GM21737 (cell line): ENCODE measurements at regions not wholly inside any gene's neighbourhood (a gene's known extent, or its start where the extent isn't known, plus 50 kb on each side); places are given as distances from the start of the nearest gene placed in this dataset.
A peak's percentile ranks its signal among the peaks of the same experiment; 100 is the strongest.

ENCODE experiments used
- ATAC-seq: cut with Tn5 transposase; IDR thresholded peaks from one replicate; pipeline ENCODE4 v1.9.1; 2021; ENCODE audit warnings: mild to moderate bottlenecking, moderate library complexity; ENCODE audit not compliant: unreplicated experiment

GRCh38 chr12:127559349-127560040 lies 707.5 kb upstream of the TMEM132C start:
- ATAC-seq = peak; percentile 75

DNA sequence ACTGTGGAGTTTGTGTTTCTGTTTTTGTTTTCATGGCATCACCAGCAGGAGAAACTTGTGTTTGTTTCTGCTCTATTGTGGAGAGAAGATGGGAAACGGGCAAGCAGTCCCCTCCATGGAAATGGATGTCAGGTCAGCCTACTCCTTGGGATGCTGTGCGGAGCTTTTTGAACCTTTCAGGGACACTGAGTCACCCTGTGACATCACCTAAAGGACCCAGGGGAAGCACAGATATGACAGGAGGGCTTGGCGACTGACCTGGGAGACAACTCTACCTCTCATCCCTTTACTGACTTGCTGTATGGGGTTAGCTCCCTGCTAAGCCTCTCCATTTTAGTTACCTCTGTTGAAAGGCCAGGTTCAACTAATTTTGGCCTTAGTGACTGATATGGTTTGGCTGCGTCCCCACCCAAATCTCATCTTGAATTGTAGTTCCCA lies 706.9 kb upstream of the TMEM132C start:
- ATAC-seq = no peak

- ATAC-seq = no peak
Observed at GRCh38 chr12:127562816-127563215, 704.2 kb upstream of the TMEM132C start.

DNA sequence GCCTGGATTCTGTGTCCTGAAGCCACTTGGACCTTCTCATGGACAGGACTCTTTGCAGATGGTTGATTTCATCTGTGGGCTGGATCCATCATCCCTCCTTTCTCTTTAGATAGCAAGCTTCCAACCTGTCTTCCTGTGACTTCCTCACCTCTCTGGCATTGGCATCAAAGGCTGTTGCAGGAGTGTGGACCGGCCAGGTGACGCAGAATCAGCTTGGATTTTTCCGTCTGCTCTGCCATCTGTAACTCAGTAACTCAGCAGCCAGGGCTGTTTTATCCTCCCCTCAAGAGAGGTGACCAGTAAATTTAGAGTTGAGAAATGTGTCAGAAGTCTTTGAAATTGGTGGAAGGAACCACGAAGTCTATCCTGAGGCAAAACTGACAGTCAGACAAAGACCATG lies 701.7 kb upstream of the TMEM132C start:
- ATAC-seq = no peak

DNA sequence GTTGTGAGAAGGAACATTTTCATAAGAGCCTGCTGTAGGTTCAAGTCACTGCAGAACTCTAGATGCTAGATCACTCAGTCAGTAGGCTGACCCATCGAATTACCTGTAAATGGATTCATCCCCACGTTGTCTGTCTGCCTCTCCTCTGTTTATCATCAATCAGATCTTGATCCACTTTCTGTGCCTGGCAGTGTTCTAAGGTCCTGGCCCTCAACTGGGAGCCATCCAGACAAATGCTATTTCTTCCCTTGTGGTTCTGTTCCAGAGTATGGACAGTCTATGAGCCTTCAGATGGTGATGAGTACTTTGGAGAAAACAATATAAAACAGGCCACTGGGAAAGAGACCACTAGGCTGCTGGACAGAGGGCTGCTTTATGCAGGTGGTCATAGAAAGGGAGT lies 699.4 kb upstream of the TMEM132C start:
- ATAC-seq = no peak

DNA sequence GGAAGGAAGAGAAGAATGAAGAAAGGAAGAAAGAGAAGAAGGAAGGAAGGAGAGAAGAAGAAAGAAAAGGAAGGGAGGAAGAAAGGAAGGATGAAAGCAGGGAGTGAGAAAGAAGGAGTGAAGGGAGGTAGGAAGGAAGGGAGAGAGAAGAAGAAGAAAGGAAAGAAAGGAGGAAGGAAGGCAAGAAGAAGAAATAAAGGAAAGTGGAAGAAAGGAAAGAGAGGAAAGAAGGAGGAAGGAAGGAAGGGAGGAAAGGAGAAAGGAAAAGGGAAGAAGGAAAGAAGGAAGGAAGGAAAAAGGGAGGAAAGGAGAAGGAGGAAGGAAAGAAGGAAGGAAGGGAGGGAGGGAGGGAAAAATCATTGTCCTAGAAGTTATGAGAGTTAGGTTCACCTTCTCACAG lies 696.6 kb upstream of the TMEM132C start:
- ATAC-seq = no peak

GRCh38 chr12:127570793-127571360 lies 696.1 kb upstream of the TMEM132C start:
- no peak for ATAC-seq

DNA sequence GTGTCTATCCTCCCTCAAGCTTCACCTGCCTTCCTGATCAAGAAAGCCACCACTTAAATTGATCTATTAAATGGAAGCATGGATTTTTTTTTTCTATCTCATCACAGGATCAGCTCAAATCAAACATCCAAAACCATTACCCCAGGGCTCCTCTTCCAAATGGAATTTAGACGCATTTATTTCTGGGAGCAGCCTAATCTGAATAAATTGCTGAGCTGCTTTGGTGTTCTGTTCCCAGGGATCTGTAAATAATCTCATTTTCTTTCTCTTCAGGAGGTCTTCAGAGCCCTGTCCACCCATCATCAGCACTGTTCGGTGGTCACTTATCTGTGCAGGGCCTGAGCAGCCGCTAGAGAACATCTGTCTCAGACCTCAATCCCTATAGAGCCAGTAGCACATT lies 695.4 kb upstream of the TMEM132C start:
- ATAC-seq = no peak

- no peak for ATAC-seq
Observed at GRCh38 chr12:127579446-127579845, 687.5 kb upstream of the TMEM132C start.

- no peak for ATAC-seq
Observed at GRCh38 chr12:127582074-127582473, 684.9 kb upstream of the TMEM132C start.

- no peak for ATAC-seq
Observed at GRCh38 chr12:127583041-127583440, 683.9 kb upstream of the TMEM132C start.

DNA sequence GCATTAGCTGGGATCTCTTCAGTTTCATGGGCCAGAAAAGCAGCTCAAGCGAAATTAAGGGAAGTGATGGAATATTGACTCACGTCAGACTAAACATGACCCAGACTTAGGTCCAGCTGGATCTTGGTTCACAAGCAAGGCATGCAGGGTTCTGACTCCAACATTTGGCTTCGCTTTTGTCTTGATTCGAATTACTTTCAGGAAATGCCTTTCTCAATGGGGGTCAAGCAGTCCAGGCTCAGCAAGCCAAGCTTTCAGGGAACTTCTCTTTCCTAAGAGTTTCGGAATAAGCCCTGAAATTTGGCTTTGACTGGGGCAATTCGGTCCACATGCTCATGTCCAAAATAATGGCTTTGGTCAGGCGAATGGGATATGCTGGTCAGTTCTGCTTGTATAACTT lies 678.7 kb upstream of the TMEM132C start:
- no peak for ATAC-seq

DNA sequence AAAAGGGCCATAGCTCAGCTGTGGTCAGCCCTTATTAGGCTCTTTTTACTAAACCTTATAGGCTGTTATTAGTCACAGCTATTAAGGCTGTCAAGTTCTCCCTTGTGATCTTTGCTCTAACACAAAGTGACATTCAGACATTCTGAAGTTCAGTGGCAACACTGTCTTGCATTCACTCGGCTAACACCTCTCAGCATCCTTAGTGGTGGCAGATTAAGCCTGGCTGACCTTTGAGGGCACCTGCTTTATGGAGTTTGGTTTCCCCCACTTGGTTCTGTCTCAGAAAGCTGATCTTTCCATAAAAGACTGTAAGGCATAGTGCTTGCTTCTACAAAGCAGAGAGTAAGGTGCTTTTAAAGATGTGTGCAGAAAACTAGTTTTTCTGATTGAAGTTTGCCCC lies 677.4 kb upstream of the TMEM132C start:
- ATAC-seq = no peak

DNA sequence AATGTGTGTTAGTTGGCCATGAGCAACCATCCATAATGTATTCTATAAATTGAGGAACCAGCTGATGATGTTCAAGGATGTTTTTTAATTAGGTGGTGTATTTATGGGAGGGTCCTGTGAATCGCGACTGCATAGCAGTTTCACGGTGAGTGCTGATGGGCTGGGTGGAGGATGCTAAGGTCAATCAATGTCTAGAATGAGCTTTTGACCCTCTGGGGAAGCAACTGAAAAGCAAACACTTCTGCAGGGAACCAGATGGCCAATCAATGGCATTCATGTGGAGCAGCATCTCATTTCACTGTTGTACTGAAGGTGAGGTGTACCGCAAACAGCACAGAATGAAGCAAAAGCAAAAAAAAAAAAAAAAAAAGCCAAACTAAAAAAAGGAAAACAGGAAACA lies 676.1 kb upstream of the TMEM132C start:
- no peak for ATAC-seq

DNA sequence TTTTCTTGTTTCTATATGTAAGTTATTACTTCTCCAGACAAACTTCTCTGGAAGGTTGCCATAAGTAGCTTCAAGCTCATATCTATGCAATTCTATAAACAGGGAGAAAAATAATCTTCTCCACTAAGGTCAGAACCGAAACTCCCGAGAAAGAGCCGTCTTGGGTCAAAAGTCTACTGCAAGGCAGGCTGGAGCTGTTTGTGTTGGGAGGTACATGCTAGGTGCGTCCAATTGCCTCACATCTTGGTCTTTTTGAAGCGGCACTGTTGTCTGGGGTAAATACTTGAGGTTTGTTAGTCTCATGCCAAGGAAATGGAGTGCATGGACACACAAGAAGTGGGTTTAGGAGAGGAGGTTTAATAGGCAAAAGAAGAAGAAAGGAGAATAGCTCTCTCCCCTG lies 674.7 kb upstream of the TMEM132C start:
- no peak for ATAC-seq

DNA sequence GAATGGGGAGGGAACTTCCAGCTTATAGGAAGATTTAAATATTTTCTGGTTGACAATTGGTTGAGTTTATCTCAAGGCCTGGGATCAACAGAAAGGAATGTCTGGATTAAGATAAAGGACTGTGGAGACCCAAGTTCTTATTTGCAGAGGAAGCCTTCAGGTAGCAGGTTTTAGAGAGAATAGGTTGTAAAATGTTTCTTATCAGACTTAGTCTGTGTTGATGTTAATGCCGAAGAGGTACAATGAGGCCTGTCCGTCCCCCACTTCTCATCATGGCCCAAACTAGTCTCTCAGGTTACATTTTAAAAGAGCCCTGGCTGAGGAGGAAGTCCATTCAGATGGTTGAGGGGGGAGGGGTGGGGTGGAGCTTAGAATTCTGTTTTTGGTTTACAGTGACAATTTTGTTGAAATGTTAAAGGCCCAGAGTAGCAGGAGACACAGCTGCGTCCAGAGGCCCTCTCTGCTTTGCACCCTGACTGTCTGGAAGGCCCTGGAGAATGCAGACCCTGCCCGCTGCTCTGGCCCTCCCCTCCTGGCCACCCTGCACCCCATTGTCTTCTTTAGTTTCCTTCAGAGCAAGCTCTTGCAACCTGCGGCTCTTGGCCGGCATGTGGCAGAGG lies 672.5 kb upstream of the TMEM132C start:
- ATAC-seq = no peak

DNA sequence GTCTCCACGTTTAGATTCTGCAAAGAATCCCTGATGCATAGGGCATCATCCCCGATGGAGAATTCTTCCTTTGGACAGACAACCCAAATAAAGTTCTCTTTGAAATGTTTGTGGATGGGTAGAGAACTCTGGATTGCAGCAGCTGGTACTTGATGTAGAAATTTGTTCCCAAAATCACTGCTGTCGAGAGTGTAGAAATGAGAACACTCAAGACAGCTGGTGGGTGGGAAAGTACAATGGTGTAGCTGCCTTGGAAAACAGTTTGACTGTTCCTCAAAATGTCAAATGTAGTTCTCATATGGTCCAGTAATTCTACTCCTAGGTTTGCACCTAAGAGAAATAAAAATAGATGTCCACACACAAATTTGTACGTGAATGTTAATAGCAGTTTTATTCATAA lies 671.5 kb upstream of the TMEM132C start:
- ATAC-seq = no peak

DNA sequence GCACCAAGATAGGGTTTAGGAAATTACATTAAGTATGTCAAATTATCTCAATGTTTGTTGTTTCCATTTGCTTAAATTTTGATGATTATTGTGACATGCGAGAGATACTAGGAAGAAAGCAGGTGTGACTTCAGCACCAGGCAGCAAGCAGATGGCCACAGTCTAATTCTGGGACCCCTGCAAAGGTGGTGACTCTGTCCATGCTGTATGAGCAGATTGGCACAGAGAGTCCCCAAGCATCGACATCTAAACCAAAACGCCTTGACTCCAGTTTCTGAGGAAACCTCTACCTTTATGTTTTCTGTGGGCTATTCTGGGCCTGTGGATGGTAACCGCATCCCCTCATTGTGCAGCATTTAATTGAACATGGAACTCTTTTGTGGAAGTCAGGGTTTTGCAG lies 670.1 kb upstream of the TMEM132C start:
- ATAC-seq = no peak

DNA sequence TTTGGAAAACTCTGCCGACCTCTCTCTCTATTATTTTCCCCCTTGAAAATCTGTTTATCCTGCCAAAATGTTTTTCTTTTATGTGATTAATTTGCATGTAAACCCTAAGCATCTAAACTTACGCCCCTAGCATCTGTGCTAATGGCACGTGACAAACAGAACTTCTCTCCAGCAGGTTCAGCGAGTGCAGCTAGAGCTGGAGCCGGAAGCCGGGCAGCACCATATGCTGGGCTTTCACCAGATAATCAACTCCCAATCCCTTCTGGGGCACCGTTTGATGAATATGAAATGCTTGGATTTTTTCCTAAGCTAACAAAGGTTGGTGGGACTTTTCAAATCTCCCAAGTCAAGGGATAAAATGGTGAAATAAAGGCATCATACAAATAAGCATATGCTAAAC lies 667.5 kb upstream of the TMEM132C start:
- ATAC-seq = no peak

- ATAC-seq = no peak
Observed at GRCh38 chr12:127600211-127600610, 666.8 kb upstream of the TMEM132C start.

DNA sequence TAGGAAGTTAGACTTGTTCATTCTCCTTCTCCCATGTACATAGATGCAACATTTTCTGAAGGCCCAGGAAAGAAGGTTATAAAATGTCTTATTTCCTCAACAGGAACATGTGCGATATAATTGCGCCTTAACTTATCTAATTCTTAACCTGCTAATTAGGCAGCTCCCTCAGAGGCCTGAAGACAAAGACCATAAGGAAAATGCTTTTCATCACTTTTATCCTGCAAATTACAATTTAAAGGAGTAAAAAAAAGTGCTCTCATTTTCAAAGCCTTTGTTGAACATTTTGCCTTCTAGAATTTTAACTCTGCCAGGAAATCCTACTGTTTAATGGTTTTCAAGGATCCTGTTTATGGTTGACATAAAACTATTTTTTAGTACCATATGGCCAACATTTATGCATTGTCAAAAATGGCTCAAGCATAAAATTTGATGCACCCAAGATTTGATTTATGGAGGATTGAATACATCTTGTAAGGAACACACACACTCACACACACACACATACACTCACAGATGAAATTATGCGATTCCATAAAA lies 660.4 kb upstream of the TMEM132C start:
- ATAC-seq = no peak

DNA sequence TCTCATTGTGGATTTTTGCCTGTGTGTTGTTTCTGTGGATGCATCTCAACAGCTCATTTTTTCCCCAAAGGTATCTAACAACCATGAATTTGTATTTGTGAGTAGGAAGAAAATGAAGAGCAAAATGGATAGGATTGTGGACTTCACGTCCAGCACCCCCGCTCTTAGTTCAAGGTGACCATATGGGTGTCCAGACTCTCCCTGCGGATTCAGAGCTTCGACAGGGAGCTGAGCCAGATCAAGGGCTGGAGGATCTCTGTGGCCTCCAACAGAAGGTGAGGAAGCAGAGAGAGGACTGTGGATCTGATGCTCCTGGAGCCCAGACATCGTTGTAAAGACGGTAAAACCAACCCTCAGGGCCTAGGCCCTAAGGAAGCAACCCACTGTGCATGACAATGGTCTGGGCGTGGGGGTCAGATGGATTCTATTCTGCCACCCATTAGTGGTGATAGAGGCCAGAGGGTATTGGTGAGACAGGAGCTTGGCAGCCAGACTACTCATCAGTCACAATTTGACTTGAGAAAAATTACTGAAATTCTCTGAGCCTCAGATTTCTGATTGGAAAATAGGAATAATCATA lies 659.7 kb upstream of the TMEM132C start:
- no peak for ATAC-seq
